GM18909 (cell line): ENCODE measurements at regions not wholly inside any gene's neighbourhood (a gene's known extent, or its start where the extent isn't known, plus 50 kb on each side); places are given as distances from the start of the nearest gene placed in this dataset.
"Not testable (repeated sequence)": the region's sequence is repeated elsewhere in the genome, so short reads cannot be mapped to it uniquely, and the experiment has no call there.

Experiments
- ATAC-seq: cut with Tn5 transposase; IDR thresholded peaks from one replicate; pipeline ENCODE4 v1.9.1; 2021; ENCODE audit warnings: mild to moderate bottlenecking; ENCODE audit not compliant: unreplicated experiment, poor library complexity

GRCh38 chrX:42175843-42176242, 252.5 kb upstream of the CASK start:
- no peak for ATAC-seq

GRCh38 chrX:42157923-42158322, 234.6 kb upstream of the CASK start:
- ATAC-seq: not testable (repeated sequence)

GRCh38 chrX:42151808-42152207, 228.5 kb upstream of the CASK start:
- ATAC-seq: no peak

GRCh38 chrX:42149765-42150164, 226.4 kb upstream of the CASK start:
- ATAC-seq: no peak

- no peak for ATAC-seq
These were observed 225.9 kb upstream of the CASK start for GRCh38 chrX:42149281-42149680.

GRCh38 chrX:42143866-42144592, 220.7 kb upstream of the CASK start:
- ATAC-seq: no peak

- ATAC-seq: no peak
These were observed 217.0 kb upstream of the CASK start for GRCh38 chrX:42140320-42140719.

- no peak for ATAC-seq
These were observed 212.4 kb upstream of the CASK start for GRCh38 chrX:42135583-42136228.

GRCh38 chrX:42131856-42132255, 208.5 kb upstream of the CASK start:
- no peak for ATAC-seq

- no peak for ATAC-seq
These were observed 205.9 kb upstream of the CASK start for GRCh38 chrX:42129022-42129940.

GRCh38 chrX:42128587-42128986, 205.2 kb upstream of the CASK start:
- no peak for ATAC-seq

GRCh38 chrX:42128020-42128419, 204.7 kb upstream of the CASK start:
- peak; percentile 76 for ATAC-seq

- peak; percentile 23 for ATAC-seq
These were observed 204.2 kb upstream of the CASK start for GRCh38 chrX:42127563-42127962.

GRCh38 chrX:42123369-42123768, 200.0 kb upstream of the CASK start:
- no peak for ATAC-seq

- no peak for ATAC-seq
These were observed 195.7 kb upstream of the CASK start for GRCh38 chrX:42119076-42119475.

GRCh38 chrX:42117318-42117717, 194.0 kb upstream of the CASK start:
- peak; percentile 86 for ATAC-seq

GRCh38 chrX:42109428-42109827, 186.1 kb upstream of the CASK start:
- no peak for ATAC-seq

- no peak for ATAC-seq
These were observed 184.4 kb upstream of the CASK start for GRCh38 chrX:42107495-42108488.

- ATAC-seq: no peak
These were observed 183.2 kb upstream of the CASK start for GRCh38 chrX:42106556-42106955.
